Stimulated activated CD4-positive, alpha-beta T cell treated with anti-CD3 and anti-CD28 coated beads, Interleukin-2, amount 100 ng/mL, for 24 hours (primary cell): ENCODE measurements at regions not wholly inside any gene's neighbourhood (a gene's known extent, or its start where the extent isn't known, plus 50 kb on each side); places are given as distances from the start of the nearest gene placed in this dataset.

ENCODE experiments used
- DNase-seq, 2 donors: peaks; one replicate each; pipeline ENCODE4 v3.0.0-alpha.2; 2020

GRCh38 chr7:85773116-85773728 lies 586.4 kb upstream of the SEMA3D start:
- no peak for DNase-seq

GRCh38 chr7:85771516-85771915 lies 584.7 kb upstream of the SEMA3D start:
- DNase-seq: no peak

GRCh38 chr7:85770332-85770731 lies 583.5 kb upstream of the SEMA3D start:
- no peak for DNase-seq

GRCh38 chr7:85765698-85766298 lies 578.9 kb upstream of the SEMA3D start:
- DNase-seq: no peak

GRCh38 chr7:85764034-85764433 lies 577.2 kb upstream of the SEMA3D start:
- DNase-seq: no peak

GRCh38 chr7:85757348-85757747 lies 570.5 kb upstream of the SEMA3D start:
- DNase-seq: no peak

GRCh38 chr7:85750454-85750949 lies 563.6 kb upstream of the SEMA3D start:
- peak in 1 of 2 donors; percentile 10 for DNase-seq

- DNase-seq: no peak
Measured at GRCh38 chr7:85749696-85750453, 563.0 kb upstream of the SEMA3D start.

GRCh38 chr7:85748861-85749260 lies 562.0 kb upstream of the SEMA3D start:
- DNase-seq: no peak

- no peak for DNase-seq
Measured at GRCh38 chr7:85737426-85737825, 550.6 kb upstream of the SEMA3D start.

GRCh38 chr7:85736085-85736484 lies 549.2 kb upstream of the SEMA3D start:
- DNase-seq: no peak

GRCh38 chr7:85734823-85735222 lies 548.0 kb upstream of the SEMA3D start:
- no peak for DNase-seq

GRCh38 chr7:85733169-85733915 lies 546.5 kb upstream of the SEMA3D start:
- no peak for DNase-seq

GRCh38 chr7:85730012-85730411 lies 543.2 kb upstream of the SEMA3D start:
- DNase-seq: no peak

GRCh38 chr7:85725026-85725425 lies 538.2 kb upstream of the SEMA3D start:
- no peak for DNase-seq

- DNase-seq: no peak
Measured at GRCh38 chr7:85719981-85720953, 533.4 kb upstream of the SEMA3D start.

GRCh38 chr7:85716353-85716752 lies 529.5 kb upstream of the SEMA3D start:
- no peak for DNase-seq

- no peak for DNase-seq
Measured at GRCh38 chr7:85714951-85715350, 528.1 kb upstream of the SEMA3D start.

GRCh38 chr7:85714043-85714578 lies 527.3 kb upstream of the SEMA3D start:
- DNase-seq: no peak

- DNase-seq: no peak
Measured at GRCh38 chr7:85713171-85713570, 526.3 kb upstream of the SEMA3D start.

GRCh38 chr7:85711894-85712293 lies 525.0 kb upstream of the SEMA3D start:
- no peak for DNase-seq

- no peak for DNase-seq
Measured at GRCh38 chr7:85710960-85711359, 524.1 kb upstream of the SEMA3D start.
